NT2/D1 (cell line): ENCODE measurements at regions not wholly inside any gene's neighbourhood (a gene's known extent, or its start where the extent isn't known, plus 50 kb on each side); places are given as distances from the start of the nearest gene placed in this dataset.

Source experiments
- SUZ12 ChIP-seq: IDR thresholded peaks from 2 replicates; pipeline ENCODE4 v1.6.1; 2011; ENCODE audit not compliant: insufficient read length, insufficient read depth; ENCODE audit errors: extremely low read depth
- YY1 ChIP-seq: IDR thresholded peaks from 2 replicates; pipeline ENCODE4 v1.6.1; 2011; ENCODE audit not compliant: insufficient read length, insufficient read depth

DNA sequence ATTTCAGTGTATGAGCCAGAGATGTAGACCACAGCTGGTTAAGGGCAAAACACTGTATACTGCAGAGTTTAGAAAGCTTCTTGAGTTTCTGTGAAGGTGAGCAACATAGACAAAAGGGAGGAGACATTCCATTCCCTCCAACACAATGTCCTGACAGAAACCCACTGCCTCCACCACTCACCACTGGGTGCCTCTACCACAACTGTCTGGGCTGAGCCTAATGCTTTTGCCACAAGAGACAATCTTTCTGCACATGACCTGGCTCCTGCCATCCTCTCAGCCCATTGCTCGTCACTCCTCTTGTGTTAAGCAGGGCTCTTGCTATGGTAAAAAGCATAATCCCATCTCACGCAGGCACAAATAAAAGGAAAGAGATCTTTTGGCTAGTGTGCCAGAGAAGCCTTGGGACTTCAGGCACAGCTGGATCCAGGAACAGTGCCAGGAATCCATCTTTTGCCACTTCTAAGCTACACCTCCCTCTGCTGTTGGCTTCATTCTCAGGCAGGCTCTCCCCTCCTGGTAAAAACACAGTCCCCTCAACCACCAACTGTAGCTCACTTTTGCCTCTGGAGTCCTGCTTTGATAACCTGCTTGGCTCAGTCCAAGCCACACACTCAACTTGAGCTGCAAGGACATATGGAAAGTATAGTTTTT is 140.6 kb upstream of the PRR20G start:
- TF ChIP-seq SUZ12, result no peak
- no peak for TF ChIP-seq YY1
